ENCODE measurements at regions not wholly inside any gene's neighbourhood (a gene's known extent, or its start where the extent isn't known, plus 50 kb on each side); places are given as distances from the start of the nearest gene placed in this dataset.

DNA sequence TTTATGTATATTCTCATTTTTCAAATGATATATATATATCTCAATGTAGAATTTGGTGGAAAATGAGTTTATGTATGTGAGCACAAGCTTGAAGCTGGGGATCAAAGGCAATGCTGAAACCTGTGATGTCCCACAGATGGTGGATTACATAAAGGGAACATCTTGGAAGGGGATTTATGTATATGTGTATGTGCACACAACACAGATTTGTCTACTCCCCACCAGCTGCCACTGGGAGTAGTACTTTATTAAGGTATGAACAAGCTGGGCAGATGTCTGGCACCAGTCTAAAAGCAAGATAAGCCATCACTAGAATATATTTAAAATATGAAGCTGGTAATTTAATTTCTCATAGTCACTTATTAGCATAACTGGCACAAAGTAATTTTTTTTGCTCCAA, 895.6 kb downstream of the SLC6A15 start:
- Mint-ChIP-seq H3K27me3 (ENCODE audit: low read depth in 2 of 2) (no peaks in the 10 kb centered on the region), H3K36me3 (peaks cover 24% of the 10 kb centered on the region), H3K27ac (no peak overlapping the region), H3K4me3 (no peak overlapping the region), H3K9me3 (peaks cover 25 to 31% of the 10 kb centered on the region in 2 donors), H3K4me1 (no peaks in the 10 kb centered on the region)
- H3K4me1 ChIP-seq (ENCODE audit: control insufficient read depth, insufficient read depth, low read length), result no peaks in the 10 kb centered on the region
- intact Hi-C loops (cut with micrococcal nuclease), result no loop called here
- no peak overlapping the region for H3K27ac ChIP-seq (ENCODE audit: low read length)
- no peaks in the 10 kb centered on the region for H3K27me3 ChIP-seq (ENCODE audit: control insufficient read depth, insufficient read depth, low read length)
- no peak for ATAC-seq
- no peak for DNase-seq
- H3K9me3 ChIP-seq (ENCODE audit: control insufficient read depth, insufficient read depth, low read length), result peaks cover 11% of the 10 kb centered on the region
- no peaks in the 10 kb centered on the region for H3K36me3 ChIP-seq (ENCODE audit: control insufficient read depth, insufficient read depth, low read length)
- TF ChIP-seq, protein P1, sequence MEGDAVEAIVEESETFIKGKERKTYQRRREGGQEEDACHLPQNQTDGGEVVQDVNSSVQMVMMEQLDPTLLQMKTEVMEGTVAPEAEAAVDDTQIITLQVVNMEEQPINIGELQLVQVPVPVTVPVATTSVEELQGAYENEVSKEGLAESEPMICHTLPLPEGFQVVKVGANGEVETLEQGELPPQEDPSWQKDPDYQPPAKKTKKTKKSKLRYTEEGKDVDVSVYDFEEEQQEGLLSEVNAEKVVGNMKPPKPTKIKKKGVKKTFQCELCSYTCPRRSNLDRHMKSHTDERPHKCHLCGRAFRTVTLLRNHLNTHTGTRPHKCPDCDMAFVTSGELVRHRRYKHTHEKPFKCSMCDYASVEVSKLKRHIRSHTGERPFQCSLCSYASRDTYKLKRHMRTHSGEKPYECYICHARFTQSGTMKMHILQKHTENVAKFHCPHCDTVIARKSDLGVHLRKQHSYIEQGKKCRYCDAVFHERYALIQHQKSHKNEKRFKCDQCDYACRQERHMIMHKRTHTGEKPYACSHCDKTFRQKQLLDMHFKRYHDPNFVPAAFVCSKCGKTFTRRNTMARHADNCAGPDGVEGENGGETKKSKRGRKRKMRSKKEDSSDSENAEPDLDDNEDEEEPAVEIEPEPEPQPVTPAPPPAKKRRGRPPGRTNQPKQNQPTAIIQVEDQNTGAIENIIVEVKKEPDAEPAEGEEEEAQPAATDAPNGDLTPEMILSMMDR (IDR thresholded peaks at IDR 0.05), result no peak
- no peak overlapping the region for H3K4me3 ChIP-seq (ENCODE audit: low read length)

GRCh38 chr12:83997423-83997822, 915.2 kb downstream of the SLC6A15 start:
- no peak overlapping the region for H3K27ac Mint-ChIP-seq
- H3K4me1 Mint-ChIP-seq, result no peaks in the 10 kb centered on the region
- intact Hi-C loops (cut with micrococcal nuclease), result no loop called here
- no peaks in the 10 kb centered on the region for H3K36me3 Mint-ChIP-seq
- H3K27me3 Mint-ChIP-seq (ENCODE audit: low read depth in 2 of 2), result no peaks in the 10 kb centered on the region
- H3K9me3 Mint-ChIP-seq, result peaks cover 2 to 21% of the 10 kb centered on the region in 2 donors
- Histone ChIP-seq H3K36me3 (ENCODE audit: control insufficient read depth, insufficient read depth, low read length) (no peaks in the 10 kb centered on the region), H3K27ac (ENCODE audit: low read length) (no peak overlapping the region), H3K9me3 (ENCODE audit: control insufficient read depth, insufficient read depth, low read length) (peaks cover 3% of the 10 kb centered on the region), H3K4me3 (ENCODE audit: low read length) (no peak overlapping the region), H3K4me1 (ENCODE audit: control insufficient read depth, insufficient read depth, low read length) (no peaks in the 10 kb centered on the region), H3K27me3 (ENCODE audit: control insufficient read depth, insufficient read depth, low read length) (no peaks in the 10 kb centered on the region)
- ATAC-seq, result no peak
- no peak overlapping the region for H3K4me3 Mint-ChIP-seq
- no peak for DNase-seq
- TF ChIP-seq, protein P1 (IDR thresholded peaks at IDR 0.05), result no peak

GRCh38 chr12:83996671-83997070, 915.9 kb downstream of the SLC6A15 start:
- H3K4me3 ChIP-seq (ENCODE audit: low read length), result no peak overlapping the region
- intact Hi-C loops (cut with micrococcal nuclease), result no loop called here
- H3K36me3 Mint-ChIP-seq, result no peaks in the 10 kb centered on the region
- ATAC-seq (no peak), DNase-seq (no peak)
- peaks cover 3 to 23% of the 10 kb centered on the region in 2 donors for H3K9me3 Mint-ChIP-seq
- H3K36me3 ChIP-seq (ENCODE audit: control insufficient read depth, insufficient read depth, low read length), result no peaks in the 10 kb centered on the region
- H3K27ac ChIP-seq (ENCODE audit: low read length), result no peak overlapping the region
- no peaks in the 10 kb centered on the region for H3K4me1 ChIP-seq (ENCODE audit: control insufficient read depth, insufficient read depth, low read length)
- H3K4me1 Mint-ChIP-seq, result no peaks in the 10 kb centered on the region
- TF ChIP-seq, protein P1 (IDR thresholded peaks at IDR 0.05), result no peak
- no peak overlapping the region for H3K27ac Mint-ChIP-seq
- no peaks in the 10 kb centered on the region for H3K27me3 ChIP-seq (ENCODE audit: control insufficient read depth, insufficient read depth, low read length)
- no peaks in the 10 kb centered on the region for H3K27me3 Mint-ChIP-seq (ENCODE audit: low read depth in 2 of 2)
- no peak overlapping the region for H3K4me3 Mint-ChIP-seq
- 63% methylated on average over 1 of the region's 1 CpG for WGBS (ENCODE audit: insufficient coverage)
- peaks cover 3% of the 10 kb centered on the region for H3K9me3 ChIP-seq (ENCODE audit: control insufficient read depth, insufficient read depth, low read length)

GRCh38 chr12:83985084-83985483, 927.5 kb downstream of the SLC6A15 start:
- Histone ChIP-seq H3K27me3 (ENCODE audit: control insufficient read depth, insufficient read depth, low read length) (no peaks in the 10 kb centered on the region), H3K9me3 (ENCODE audit: control insufficient read depth, insufficient read depth, low read length) (no peaks in the 10 kb centered on the region), H3K27ac (ENCODE audit: low read length) (no peak overlapping the region), H3K4me1 (ENCODE audit: control insufficient read depth, insufficient read depth, low read length) (no peaks in the 10 kb centered on the region), H3K36me3 (ENCODE audit: control insufficient read depth, insufficient read depth, low read length) (no peaks in the 10 kb centered on the region), H3K4me3 (ENCODE audit: low read length) (no peak overlapping the region)
- intact Hi-C loops (cut with micrococcal nuclease), result no loop called here
- Mint-ChIP-seq H3K9me3 (peaks cover 3 to 4% of the 10 kb centered on the region in 2 donors), H3K27me3 (ENCODE audit: low read depth in 2 of 2) (no peaks in the 10 kb centered on the region), H3K27ac (no peak overlapping the region), H3K4me3 (no peak overlapping the region), H3K4me1 (no peaks in the 10 kb centered on the region), H3K36me3 (no peaks in the 10 kb centered on the region)
- TF ChIP-seq, protein P1 (IDR thresholded peaks at IDR 0.05), result no peak
- no peak for ATAC-seq
- no peak for DNase-seq
- no CpG with 5 or more reads among the region's 2 CpGs for WGBS (ENCODE audit: insufficient coverage)

Measured in natural killer cell (primary cell).